NCI-H146 (cell line): ENCODE measurements at regions not wholly inside any gene's neighbourhood (a gene's known extent, or its start where the extent isn't known, plus 50 kb on each side); places are given as distances from the start of the nearest gene placed in this dataset.
"Not testable (repeated sequence)": the region's sequence is repeated elsewhere in the genome, so short reads cannot be mapped to it uniquely, and the experiment has no call there.

ENCODE experiments used
- DNase-seq: peaks from one replicate; lab custom pipeline; 2025; lab: John Stamatoyannopoulos, UW

DNA sequence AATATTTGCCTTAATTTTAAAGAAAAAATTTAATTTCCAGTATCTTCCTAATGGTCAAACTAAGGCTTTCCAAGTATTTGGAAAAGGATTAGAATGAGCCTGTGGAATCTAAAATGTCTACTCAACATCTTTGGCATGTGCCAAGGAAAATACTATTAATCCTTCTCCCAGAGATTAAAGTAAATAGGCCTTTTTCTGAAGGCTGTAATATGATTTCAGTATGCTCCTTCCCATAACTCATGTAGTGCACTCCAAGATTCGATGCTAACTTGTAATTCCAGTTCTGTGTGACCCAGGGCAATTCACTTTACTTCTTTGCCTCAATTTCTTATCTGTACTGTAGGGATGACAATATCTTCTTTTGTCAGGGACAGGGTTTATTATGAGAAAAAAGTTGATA lies 196.9 kb downstream of the ZIC5 start:
- DNase-seq = no peak

DNA sequence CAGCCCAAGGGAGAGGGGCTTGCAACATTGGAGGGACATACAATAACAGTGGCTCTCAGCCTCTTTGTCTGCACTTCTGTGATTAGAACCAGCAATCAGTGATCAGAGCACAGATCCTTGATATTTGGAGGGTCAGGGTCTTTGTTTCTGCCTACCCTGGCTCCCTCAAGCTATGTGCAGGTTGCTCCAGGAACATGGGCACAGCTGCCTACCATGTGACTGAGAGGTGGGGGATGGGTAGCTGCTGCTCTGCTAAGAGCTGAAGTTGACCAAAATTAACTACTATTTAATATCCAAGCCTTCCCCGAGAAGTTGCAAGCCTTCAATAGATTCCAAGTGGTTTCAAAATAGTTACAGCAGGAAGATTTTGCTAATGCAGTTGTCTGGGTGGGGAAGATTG lies 202.6 kb downstream of the ZIC5 start:
- DNase-seq = no peak

DNA sequence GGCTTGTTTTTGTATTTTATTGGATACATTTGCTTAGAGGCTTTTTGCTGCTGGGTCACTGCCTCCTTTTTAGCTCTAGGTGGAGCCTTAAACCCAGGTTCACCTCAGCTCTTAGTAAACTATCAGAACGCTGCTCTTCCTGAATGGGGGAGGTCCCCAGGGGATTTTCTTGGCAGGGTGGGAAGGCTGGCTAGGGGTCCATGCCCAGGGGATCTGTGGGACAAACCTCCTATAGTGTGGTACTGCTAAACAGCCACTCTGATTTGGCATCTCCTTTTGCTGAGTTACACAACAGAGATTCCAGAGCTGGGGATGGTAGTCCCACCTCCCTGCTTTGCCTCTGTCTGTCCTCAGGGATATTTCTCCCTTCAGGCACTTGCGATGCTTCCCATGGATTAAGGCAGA lies 204.9 kb downstream of the ZIC5 start:
- peak; percentile 31 for DNase-seq

DNA sequence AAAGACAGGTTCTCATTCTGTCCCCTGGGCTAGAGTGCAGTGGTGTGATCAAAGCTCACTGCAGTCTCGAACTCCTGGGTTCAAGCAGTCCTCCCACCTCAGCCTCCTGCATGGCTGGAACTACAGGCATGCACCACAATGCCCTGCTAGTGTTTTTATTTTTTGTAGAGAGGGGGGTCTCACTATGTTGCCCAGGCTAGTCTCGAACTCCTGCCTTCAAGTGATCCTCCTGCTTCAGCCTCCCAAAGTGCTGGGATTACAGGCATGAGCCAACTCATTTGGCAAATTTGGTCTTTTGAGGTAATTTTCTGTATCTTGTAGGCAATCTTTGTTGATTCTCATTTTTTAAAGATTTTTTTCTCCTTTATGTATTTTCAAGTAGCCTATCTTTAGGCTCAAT lies 205.7 kb downstream of the ZIC5 start:
- no peak for DNase-seq

DNA sequence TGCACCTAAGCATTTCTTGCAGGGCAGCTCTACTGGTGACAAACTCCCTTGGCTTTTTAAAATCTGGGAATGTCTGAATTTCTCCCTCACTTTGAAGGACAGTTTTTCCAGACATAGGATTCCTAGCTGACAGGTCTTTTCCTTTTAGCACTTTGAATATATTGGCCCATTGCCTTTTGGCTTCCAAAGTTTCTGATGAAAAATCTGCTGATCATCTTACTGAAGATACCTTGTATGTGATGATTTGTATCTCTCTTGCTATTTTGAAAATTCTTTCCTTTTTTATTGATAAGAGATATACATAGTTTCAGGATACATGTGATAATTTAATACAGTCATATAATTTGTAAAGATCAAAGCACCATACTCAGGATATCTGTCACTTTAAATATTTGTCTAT lies 211.1 kb downstream of the ZIC5 start:
- no peak for DNase-seq

DNA sequence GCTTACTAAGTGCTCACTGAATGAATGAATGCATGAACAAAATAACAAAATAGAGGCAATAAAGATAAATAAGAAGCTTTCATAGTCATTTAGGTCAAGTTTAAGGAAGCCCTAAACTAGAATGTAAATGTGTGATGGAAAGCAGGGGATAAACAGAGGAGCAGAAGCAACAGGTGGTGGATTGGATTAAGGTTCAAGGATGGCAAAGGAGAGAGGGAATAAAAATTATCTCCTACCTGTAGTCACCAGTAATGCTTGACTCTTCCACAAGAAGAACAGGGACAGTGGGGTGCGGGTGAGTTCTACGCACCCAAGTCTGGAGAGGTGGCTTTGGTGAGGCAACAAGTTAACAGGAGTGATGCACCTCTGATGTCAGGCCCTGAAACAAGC lies 212.4 kb downstream of the ZIC5 start:
- DNase-seq = no peak

DNA sequence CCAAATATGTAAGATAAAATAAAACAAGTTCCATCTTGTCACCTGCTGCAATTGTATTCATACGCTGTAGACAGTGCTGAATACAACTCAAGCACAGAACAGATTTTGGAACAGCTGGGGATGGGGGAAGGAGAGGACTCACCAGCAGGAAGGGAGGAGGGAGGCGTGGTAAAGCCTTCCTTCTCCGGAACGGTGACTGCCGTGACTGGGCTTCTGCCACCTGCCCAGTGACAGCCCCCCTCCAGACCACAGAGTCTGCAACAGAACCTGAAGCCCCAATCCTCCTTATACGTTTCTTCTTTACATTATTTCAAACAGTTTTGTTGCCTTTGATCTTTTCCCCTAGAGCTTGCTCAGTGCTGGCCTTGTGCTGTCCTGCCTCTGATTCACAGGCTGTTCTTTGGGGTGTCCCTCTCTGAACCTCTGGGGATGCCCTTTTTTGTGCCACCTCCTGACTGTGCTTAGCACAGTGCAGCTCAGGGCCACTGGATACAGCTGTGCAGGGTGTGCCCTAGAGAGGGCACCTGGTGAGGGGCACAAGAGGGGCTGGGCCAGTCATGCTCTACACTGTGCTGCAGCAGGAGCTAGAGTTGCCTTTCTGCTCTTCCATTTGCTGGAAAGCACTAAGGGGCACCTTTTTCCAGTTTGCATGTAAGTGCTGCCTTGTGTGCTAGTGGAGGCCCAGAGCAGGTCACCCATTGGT lies 213.0 kb downstream of the ZIC5 start:
- DNase-seq = peak; percentile 77

DNA sequence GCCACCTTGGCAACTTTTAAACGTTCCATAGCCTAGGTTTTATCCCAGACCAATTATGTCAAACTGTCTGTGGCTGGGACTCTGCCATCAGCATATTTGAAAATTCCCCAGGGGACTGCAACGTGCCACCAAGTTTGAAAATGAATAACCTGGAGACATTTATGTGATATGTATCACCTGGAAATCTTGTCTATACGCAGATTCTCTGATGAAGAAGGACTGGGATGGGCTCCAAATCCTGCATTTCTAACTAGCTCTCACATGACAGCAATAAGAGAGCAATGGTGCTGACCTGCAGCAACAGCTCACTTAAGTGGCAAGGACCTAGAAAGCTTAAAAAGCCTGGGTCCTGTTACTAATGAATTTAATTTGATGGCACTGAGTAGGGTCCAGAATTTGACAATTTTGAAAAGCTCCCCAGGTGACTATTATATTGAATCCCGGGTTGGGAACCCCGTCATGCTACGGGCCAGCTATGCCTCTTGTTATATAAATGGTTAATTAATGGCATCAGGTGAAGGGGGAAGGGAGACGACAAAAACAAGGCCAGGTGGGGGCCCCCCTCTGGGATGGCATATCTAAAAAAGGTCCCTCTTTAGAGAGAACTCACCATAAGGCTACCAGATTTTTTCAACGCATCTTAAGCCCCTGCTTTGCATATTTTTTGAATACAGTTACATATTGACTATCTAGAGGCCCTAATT lies 213.7 kb downstream of the ZIC5 start:
- peak; percentile 80 for DNase-seq

DNA sequence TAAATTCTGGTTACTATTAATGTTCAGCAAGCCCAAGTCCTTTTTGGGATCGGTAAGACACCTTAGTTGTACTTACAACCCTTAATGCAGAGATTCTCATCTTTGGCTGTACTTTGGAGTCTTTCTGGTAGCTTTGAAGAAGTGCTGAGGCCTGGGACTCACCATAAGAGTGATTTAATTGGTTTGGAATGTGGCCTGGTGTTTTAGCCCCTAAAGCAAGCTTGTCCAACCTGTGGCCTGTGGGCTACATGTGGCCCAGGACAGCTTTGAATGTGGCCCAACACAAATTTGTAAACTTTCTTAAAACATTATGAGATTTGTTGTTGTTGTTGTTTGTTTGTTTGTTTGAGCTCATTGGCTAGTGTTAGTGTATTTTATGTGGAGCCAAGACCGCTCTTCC lies 215.3 kb downstream of the ZIC5 start:
- no peak for DNase-seq

DNA sequence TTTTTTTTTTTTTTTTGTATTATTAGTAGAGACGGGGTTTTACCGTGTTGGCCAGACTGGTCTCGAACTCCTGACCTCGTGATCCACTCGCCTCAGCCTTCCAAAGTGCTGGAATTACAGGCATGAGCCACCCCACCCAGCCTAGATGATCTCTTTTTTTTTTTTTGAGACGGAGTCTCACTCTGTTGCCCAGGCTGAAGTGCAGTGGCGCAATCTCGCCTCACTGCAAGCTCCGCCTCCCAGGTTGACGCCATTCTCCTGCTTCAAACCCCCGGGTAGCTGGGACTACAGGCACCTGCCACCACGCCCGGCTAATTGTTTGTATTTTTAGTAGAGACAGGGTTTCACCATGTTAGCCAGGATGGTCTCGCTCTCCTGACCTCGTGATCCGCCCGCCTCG lies 216.8 kb downstream of the ZIC5 start:
- DNase-seq = not testable (repeated sequence)

DNA sequence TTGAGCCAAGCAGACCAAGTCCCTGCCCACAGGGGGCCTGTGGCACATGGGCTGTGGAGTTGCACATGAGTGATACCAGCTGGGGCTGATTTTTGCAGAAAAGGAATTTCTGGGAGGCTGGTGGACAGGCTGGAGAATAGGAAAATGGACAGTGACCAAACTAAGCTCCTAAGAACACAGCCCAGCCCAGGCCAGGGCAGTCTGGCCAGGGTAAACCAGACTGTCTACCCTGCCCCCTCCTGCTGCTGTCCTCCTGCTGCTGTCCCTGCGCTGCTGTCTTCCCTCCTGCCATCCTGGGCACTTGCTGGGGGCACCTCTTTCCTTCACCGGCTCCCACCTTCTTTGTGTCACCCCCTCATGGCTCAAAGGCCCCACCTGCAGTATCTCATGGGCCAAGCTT lies 219.2 kb downstream of the ZIC5 start:
- DNase-seq = no peak

DNA sequence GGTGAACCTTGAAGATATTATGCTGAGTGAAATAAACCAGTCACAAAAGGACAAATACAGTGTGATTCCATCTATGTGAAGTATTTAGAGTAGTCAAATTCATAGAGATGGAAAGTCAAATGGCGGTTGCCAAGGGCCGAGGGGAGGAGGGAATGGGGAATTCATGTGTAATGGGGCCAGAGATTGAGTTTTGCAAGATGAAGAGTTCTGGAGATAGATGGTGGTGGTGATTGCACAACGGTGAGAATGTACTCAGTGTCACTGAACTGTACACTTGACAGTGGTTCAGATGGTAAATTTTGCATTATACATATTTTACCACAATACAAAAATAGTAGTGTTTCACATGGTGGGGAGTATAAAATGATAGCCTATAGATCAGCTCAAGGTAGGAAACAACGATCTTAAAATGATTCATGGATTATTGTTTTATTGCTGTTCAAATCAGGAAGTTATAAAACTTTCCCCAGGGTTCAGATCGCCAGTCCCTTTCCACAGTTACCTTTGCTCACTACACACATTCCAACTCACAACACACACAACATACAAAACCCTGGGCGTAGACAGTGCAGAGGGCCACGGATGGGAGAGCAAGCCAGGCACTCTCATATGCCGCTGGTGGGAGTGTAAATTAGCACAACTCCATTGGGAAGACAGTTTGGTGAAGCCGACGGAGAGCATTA lies 219.9 kb downstream of the ZIC5 start:
- DNase-seq = no peak

DNA sequence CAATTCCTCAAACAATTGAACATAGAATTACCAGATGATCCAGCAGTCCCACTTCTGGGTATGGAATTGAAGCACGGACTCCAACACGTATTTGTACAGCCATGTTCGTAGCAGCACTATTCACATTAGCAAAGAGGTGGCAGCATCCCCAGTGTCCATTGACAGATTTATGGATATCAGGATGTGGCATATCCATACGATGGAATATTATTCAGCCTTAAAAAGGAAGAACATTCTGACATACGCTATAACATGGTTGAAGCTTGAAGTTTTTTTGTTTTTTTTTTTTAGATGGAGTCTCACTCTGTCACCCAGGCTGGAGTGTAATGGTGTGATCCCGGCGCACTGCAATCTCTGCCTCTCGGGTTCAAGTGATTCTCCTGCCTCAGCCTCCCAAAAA lies 220.6 kb downstream of the ZIC5 start:
- DNase-seq = no peak

DNA sequence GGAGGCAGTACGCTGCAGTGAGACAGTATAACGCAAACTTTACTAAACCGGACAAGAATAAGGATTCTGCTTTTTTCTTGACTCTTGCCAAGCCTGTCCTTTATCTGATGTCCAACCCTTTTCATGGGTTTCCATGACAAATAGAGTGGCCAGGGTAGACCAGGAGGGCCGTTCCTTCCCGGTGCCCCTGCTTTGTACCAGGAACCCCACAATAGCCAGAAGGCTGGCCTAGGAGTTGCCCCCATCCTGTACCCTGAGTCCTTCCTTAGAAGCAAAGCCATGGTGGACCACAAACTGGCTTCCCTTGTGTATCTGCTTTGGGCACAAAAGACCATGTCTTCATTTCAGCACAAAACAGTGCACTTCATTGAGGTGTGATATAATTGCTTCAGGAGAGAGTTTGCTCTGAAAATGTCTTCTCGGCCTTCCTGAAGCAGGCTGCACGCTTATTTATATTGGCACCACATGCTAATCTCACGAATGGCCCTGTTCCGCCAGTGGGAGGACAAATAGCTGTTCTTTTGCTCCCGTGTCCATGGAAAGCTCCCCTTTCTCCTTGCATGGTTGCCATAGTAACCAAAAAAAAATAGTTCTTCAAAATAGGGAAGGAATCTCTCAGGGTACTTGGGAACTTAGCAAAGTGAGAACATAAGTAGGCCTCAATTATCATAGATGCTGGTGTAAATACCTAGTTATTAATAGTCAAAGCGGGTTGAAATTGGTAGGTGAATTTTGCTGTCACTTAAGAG lies 222.1 kb downstream of the ZIC5 start:
- no peak for DNase-seq

DNA sequence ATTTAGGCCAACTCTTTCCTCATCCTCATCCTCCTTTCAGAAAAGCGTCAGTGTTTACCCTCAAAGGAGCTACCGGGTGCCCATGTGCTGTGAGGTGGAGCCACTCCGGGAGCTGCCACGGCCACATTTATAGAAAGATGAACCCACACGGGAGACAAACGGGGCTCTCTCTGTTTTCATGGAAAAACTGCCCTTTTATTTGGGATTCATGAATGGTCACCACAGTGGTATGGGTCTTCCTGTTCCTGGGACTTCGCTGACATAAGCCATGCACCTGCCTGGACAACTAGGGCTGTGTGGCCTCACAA lies 224.2 kb downstream of the ZIC5 start:
- no peak for DNase-seq

DNA sequence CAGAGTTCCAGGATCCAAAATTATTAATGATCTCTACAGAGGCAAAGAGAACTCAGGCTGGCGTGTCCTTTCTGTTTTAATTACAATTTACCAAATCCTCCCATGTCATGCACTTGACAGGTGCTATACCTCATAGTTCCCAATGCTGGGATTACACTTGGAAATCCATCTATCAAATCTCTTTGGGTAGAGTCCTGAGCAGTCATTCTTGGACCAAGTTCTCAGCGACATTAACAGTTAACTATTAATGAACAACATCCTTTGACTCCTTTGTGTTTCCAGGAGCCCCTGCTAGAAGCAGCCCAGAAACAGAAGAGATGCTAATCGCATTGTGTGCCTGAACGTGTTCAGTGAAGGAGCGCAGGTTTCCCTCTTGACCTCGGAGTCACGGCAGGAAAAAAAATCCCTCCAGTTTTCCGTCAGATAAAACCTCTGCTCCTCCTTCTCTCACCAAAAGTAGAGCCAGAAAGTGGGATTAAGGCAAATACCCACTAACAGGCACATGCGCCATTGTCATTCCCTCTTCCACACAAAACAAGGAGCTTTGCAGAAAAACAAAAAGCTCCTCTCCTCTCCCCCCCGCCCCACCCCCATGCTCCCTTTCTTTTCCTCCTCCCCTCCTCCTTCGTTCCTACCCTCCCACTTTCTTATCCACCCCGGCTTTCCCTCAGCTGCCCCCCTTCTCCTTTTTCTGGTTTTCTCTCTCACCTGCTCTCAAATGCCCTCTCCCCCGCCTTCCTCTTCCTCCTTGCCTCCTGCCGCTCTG lies 224.7 kb downstream of the ZIC5 start:
- DNase-seq = no peak

DNA sequence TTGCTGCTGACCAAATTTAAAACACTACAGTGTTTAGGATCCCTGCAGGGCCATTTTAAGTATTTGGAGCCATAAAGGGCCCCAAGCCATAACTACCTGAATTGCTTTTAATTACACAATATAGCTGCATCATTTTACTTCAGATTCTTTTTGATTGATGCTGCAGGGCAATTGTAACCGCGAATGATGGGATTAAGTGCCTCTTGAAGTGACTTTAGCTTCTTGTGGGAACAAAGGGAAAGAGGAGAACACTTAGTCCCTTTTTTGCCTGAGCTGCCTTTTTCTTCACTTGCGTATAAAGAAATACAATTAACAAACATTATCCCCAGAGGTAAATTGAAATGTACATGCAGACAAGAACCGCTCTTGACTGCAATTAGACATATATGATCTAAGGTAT lies 228.5 kb downstream of the ZIC5 start:
- DNase-seq = peak; percentile 51

DNA sequence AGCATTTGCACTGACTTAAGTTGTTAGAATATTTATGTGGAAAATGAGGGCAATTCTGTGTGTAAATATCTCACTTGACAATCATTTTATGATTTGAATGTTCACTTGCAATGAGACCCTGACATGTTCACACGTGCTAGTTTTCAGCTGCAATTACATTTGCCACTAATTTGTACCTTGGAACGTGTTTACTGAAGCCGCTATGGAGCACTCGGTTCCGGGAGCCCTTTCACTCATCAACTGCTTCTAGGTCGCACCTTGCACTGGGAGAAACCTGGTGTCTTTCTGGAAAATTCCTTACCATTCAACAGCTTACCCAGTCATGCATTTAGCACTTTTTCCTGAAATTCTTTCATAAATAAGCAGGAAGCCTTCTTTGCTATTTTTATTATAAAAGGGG lies 229.6 kb downstream of the ZIC5 start:
- no peak for DNase-seq

DNA sequence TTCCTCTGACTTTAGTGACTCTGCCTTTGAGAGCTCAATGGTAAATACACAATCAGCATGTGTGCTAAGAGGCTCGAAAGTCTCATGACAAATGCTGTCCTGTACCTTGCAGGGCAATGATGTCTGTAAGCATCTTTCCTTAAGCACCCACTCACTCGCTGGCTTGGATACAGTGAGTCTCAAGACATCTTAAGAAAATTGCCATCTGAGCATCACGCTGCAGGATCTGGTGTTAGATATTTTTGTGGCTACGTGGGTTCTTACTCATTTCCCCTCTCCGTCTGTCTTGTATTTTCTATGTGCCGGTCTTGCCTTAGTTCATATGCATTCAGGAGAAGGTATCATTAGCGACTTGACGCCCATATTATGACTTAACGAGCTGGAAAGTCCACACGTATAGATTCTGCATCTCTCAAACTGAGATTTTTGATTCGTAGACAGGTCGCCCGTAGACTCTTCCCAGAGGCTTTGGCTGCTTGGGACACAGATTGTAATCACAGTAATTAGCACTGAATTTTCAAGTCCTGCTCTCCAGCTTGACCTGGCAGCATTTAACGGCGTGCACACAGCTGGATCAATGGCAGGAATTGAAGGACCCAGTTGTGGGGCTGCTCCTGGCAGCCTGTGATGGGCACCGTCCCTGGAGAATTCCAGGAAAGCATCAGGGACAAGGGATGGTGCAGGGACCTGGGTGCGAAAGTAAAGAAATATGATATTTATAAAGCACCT lies 231.2 kb downstream of the ZIC5 start:
- no peak for DNase-seq

DNA sequence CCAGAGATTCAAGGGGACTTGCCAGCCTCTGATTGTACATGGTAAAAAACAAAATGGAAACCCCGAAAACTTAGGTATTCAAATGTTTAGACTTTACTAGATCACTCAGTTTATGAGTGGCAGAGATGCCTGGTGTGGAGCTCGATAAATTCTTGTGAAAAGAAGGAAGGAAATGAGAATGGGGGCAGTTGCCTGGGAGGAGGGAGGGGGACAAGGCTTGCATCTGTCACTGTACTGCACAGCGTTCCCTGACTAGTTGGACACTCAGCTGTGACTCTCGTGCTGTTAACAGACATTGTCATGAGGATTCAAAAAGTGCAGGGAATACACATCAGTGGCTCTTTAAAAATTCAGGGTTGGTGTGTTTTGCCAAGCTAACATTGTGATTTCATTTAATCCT lies 232.9 kb downstream of the ZIC5 start:
- DNase-seq = no peak

DNA sequence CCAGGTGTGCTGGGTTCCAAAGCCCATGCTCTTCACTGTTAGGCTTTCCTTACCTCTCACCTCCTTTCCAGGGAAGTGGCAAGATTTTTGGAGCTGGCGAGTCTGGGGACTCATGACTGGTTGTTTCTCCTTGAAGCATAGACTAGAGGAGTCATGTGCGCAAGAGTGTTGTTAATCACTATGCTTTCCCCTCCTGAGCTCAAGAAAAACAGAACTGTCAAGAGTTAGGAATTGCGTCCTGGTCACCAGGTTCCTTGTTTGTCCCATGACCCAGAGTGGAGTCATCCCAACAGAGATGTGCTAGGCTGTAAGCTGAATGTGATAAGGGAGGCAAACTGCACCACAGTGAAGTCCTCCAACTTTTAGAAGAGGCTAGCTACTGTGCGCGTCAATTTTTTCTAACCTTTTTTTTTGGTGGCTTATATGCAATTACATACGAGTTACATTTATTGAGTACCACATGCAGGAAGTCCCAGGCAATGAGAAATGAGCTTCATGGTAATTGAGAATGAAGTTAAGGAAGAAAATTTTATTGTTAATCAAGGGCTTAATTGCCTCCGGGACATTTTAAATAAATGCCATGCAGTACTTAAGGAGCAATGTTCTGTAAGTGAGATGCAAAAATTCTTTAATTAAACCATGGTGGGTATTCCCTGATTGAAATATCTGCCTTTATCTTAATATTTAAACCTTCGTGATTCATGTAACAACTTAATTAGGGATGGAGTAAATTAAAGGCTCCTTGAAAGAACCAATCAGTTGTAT lies 233.9 kb downstream of the ZIC5 start:
- no peak for DNase-seq
